A673 (cell line): ENCODE measurements at regions not wholly inside any gene's neighbourhood (a gene's known extent, or its start where the extent isn't known, plus 50 kb on each side); places are given as distances from the start of the nearest gene placed in this dataset.

ENCODE experiments used
- EZH2 ChIP-seq: fragments of 200-600 bp; sonication (generic); IDR thresholded peaks from 2 replicates; pipeline ENCODE4 v1.6.1; 2017; ENCODE audit warnings: borderline replicate concordance, low read depth, mild to moderate bottlenecking, mixed read lengths, antibody characterized with exemption, low read length; ENCODE audit not compliant: poor library complexity, severe bottlenecking
- TF ChIP-seq, protein P1 (sequence below): fragments of 300-800, 200-600 bp; sonication (generic); conservative IDR thresholded peaks from 2 replicates; pipeline ENCODE4 v1.5.1; 2017; ENCODE audit warnings: low read depth, mild to moderate bottlenecking, antibody characterized with exemption, low read length, moderate library complexity, mixed read lengths

DNA sequence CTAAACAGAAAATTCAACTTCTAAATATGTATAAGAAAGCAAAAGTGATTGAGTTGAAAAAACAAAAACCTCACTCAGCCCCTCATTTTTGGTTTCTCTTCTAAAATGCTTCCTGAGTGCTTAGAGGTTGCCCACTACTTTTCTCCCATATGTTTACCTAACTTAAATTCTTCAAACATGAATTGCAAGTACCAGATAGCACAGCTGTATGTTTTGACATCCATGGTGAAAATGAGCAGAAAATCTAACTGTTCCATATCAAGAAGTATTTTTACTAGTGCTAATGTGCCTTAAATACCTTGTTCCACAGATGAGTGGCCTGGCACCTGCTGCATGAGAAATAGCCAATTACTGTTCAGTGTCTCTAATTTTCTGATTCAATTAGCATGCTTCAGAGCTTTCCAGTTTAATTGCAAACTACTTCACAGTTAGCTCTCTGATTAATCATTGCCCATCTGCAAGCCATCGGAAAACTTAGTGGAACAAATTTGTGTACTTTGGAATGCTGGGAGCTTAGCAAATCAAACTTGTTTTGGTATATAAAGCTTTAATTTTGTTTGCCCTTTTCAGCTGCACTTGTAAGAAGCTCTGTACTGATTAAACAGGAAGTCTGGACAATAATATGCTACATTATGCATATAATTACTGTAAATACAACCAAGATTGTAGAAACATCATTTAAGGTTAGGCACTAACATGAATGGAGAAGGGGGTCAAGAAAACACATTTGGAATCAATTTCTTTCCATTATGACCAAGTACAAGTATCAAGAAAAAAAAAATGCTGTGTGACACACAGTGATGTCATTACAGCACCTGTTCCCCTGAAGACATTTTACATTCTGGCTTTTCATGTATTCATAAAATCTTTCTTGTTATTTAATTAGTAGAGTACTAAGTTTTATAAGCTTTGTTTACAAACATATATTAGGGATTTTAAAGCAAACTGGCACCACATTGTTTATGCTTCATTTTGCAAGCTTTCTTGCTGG is 65.6 kb downstream of the POU5F2 start:
- TF ChIP-seq, protein P1, sequence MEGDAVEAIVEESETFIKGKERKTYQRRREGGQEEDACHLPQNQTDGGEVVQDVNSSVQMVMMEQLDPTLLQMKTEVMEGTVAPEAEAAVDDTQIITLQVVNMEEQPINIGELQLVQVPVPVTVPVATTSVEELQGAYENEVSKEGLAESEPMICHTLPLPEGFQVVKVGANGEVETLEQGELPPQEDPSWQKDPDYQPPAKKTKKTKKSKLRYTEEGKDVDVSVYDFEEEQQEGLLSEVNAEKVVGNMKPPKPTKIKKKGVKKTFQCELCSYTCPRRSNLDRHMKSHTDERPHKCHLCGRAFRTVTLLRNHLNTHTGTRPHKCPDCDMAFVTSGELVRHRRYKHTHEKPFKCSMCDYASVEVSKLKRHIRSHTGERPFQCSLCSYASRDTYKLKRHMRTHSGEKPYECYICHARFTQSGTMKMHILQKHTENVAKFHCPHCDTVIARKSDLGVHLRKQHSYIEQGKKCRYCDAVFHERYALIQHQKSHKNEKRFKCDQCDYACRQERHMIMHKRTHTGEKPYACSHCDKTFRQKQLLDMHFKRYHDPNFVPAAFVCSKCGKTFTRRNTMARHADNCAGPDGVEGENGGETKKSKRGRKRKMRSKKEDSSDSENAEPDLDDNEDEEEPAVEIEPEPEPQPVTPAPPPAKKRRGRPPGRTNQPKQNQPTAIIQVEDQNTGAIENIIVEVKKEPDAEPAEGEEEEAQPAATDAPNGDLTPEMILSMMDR = no peak
- no peak for TF ChIP-seq EZH2
